GM19397 (cell line): ENCODE measurements at regions not wholly inside any gene's neighbourhood (a gene's known extent, or its start where the extent isn't known, plus 50 kb on each side); places are given as distances from the start of the nearest gene placed in this dataset.
A peak's percentile ranks its signal among the peaks of the same experiment; 100 is the strongest.

Source experiments
- ATAC-seq: cut with Tn5 transposase; IDR thresholded peaks from one replicate; pipeline ENCODE4 v1.9.1; 2021; ENCODE audit warnings: mild to moderate bottlenecking, moderate library complexity; ENCODE audit not compliant: unreplicated experiment

- ATAC-seq = no peak
These were observed 116.4 kb downstream of the GADD45G start for GRCh38 chr9:89721176-89721700.

GRCh38 chr9:89721971-89722530 is 117.2 kb downstream of the GADD45G start:
- no peak for ATAC-seq

- no peak for ATAC-seq
These were observed 117.9 kb downstream of the GADD45G start for GRCh38 chr9:89722712-89723111.

GRCh38 chr9:89723469-89724100 is 118.8 kb downstream of the GADD45G start:
- no peak for ATAC-seq

GRCh38 chr9:89724659-89725058 is 119.8 kb downstream of the GADD45G start:
- no peak for ATAC-seq

GRCh38 chr9:89725271-89725670 is 120.5 kb downstream of the GADD45G start:
- ATAC-seq = no peak

- ATAC-seq = no peak
These were observed 125.2 kb downstream of the GADD45G start for GRCh38 chr9:89729954-89730530.

- ATAC-seq = no peak
These were observed 125.9 kb downstream of the GADD45G start for GRCh38 chr9:89730715-89731114.

- ATAC-seq = no peak
These were observed 126.7 kb downstream of the GADD45G start for GRCh38 chr9:89731262-89732182.

- ATAC-seq = no peak
These were observed 127.6 kb downstream of the GADD45G start for GRCh38 chr9:89732295-89732938.

- no peak for ATAC-seq
These were observed 128.1 kb downstream of the GADD45G start for GRCh38 chr9:89732939-89733324.

GRCh38 chr9:89734600-89735041 is 129.8 kb downstream of the GADD45G start:
- no peak for ATAC-seq

GRCh38 chr9:89738137-89738932 is 133.5 kb downstream of the GADD45G start:
- ATAC-seq = no peak

- no peak for ATAC-seq
These were observed 134.7 kb downstream of the GADD45G start for GRCh38 chr9:89739511-89739910.

GRCh38 chr9:89739916-89740315 is 135.1 kb downstream of the GADD45G start:
- no peak for ATAC-seq

- ATAC-seq = peak; percentile 45
These were observed 135.9 kb downstream of the GADD45G start for GRCh38 chr9:89740722-89741121.

- ATAC-seq = no peak
These were observed 137.8 kb downstream of the GADD45G start for GRCh38 chr9:89742660-89743059.

- ATAC-seq = peak; percentile 56
These were observed 138.4 kb downstream of the GADD45G start for GRCh38 chr9:89743216-89743572.

- peak; percentile 48 for ATAC-seq
These were observed 138.9 kb downstream of the GADD45G start for GRCh38 chr9:89743573-89744254.
